ENCODE measurements at regions not wholly inside any gene's neighbourhood (a gene's known extent, or its start where the extent isn't known, plus 50 kb on each side); places are given as distances from the start of the nearest gene placed in this dataset.
A peak's percentile ranks its signal among the peaks of the same experiment; 100 is the strongest.
"Not testable (repeated sequence)": the region's sequence is repeated elsewhere in the genome, so short reads cannot be mapped to it uniquely, and the experiment has no call there.

DNA sequence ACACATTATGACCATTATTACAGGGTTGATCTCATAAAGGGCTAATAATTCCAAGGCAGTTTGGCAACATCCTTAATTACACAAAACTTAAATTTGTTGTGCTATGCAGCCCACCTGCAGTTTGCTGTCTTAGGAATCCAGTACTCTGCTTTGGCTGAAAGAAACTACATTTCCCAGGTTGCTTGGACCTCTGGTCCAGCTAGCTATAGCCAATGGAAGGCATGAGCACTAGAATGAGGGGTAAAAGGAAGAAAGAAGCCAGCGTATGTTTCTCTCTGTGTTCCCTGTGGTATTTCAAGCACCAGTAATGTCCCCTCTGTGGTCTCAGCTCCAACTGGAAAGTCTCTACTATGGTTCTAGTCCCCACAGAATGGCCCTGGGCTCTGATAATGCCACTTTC lies 84.3 kb upstream of the TSC22D2 start:
- no peak for TF ChIP-seq CTCF (IDR thresholded peaks at IDR 0.05; ENCODE audit: control insufficient read depth, extremely low read depth, insufficient read depth)
- H3K4me3 ChIP-seq (ENCODE audit: low read depth, low read length) = no peak overlapping the region
- no peak for DNase-seq (ENCODE audit: low read depth)

- not testable (repeated sequence) for DNase-seq (ENCODE audit: low read depth); H3K4me3 ChIP-seq (ENCODE audit: low read depth, low read length)
Measured at GRCh38 chr3:150323091-150323490, 85.0 kb upstream of the TSC22D2 start.

DNA sequence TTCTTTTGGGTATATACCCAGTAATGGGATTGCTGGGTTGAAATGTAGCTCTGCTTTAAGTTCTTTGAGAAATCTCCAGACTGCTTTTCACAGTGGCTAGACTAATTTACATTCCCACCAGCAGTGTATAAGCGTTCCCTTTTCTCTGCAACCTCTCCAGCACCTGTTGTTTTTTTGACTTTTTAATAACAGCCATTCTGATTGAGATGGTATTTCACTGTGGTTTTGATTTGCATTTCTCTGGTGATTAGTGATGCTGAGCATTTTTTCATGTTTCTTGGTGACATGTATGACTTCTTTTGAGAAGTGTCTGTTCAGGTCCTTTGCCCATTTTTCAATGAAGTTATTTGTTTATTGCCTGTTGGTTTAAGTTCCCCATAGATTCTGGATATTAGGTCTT lies 87.1 kb upstream of the TSC22D2 start:
- H3K4me3 ChIP-seq (ENCODE audit: low read depth, low read length); DNase-seq (ENCODE audit: low read depth): not testable (repeated sequence)

DNA sequence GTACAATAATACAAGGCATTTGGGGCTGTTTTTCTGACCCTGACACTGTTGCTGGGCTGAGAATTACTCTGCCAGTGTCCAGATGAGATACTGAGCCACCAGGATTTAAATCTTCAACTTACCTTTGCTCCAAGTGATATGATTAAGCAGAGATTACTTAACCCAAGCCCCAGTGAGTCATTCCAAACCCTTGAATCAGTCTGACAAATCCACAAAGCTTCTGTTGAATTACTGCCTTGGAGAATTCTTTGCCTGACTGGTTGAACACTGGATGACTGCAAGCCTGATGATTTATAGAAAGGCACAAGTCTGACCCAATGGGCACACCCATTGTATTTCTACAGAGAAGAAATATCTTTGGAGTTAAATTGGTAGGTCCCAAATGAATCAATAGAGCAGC lies 88.2 kb upstream of the TSC22D2 start:
- no peak for TF ChIP-seq CTCF (IDR thresholded peaks at IDR 0.05; ENCODE audit: control insufficient read depth, extremely low read depth, insufficient read depth)
- no peak overlapping the region for H3K4me3 ChIP-seq (ENCODE audit: low read depth, low read length)
- no peak for DNase-seq (ENCODE audit: low read depth)

- no peak for TF ChIP-seq CTCF (IDR thresholded peaks at IDR 0.05; ENCODE audit: control insufficient read depth, extremely low read depth, insufficient read depth)
- peak; percentile 63 for DNase-seq (ENCODE audit: low read depth)
- H3K4me3 ChIP-seq (ENCODE audit: low read depth, low read length) = peak overlapping the region; percentile 7; the same call in 1 of the 2 replicates
Measured at GRCh38 chr3:150317469-150317868, 90.6 kb upstream of the TSC22D2 start.

DNA sequence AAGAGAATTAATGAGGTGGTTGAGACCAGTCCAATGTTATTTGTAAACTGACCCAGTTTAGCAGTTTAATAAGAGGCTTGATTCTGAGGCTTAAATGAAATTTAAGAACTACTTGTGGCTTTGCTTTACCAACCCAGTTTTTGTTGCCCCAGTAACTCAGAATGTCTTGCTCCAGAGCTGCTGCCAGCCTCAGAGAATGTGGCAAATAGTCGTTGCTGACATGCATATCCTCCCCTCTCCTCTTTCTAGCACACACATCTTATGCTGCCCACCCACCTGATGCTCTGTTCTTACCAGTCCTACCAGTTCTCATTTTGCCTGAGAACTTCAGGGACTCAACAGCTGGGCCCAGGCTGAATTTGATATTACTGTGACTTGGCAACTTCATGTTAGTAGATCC lies 92.4 kb upstream of the TSC22D2 start:
- no peak overlapping the region for H3K4me3 ChIP-seq (ENCODE audit: low read depth, low read length)
- no peak for DNase-seq (ENCODE audit: low read depth)
- TF ChIP-seq CTCF (IDR thresholded peaks at IDR 0.05; ENCODE audit: control insufficient read depth, extremely low read depth, insufficient read depth) = no peak

DNA sequence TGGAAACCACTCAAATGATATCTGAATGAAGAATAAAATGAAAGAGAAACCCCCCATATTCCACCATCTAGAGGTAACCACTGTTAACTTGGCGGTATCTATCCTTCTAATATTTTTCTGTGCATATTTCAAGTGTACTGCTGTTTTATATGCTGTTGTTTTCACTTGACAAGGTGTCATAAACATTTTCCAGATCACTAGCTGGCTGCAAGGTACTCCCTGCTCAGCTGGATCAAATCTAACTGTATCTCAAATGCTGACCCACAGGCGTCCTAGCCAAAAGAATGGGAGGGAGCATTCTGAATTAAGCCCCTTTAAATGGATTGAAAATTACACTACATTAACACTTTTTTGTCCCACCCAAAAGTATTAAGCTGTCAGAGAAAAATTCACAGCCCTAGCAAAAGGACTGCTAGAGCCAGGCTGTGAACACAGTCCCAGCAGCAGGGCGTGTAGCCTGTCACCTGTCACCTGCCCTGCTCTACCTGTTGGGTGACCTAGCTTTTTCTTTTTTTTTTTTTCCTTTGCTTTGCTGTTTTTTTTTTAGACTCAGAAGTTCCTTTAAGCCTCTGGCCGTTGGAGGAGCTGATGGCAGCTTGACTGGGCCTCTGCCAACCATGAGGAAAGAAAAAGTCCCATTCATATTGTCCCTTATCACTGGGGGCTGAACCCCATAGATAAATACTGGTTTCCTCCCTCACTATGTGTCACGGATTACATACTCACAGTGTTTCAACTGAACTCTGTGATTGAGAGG lies 93.7 kb upstream of the TSC22D2 start:
- TF ChIP-seq CTCF (IDR thresholded peaks at IDR 0.05; ENCODE audit: control insufficient read depth, extremely low read depth, insufficient read depth) = no peak
- DNase-seq (ENCODE audit: low read depth) = peak; percentile 73

DNA sequence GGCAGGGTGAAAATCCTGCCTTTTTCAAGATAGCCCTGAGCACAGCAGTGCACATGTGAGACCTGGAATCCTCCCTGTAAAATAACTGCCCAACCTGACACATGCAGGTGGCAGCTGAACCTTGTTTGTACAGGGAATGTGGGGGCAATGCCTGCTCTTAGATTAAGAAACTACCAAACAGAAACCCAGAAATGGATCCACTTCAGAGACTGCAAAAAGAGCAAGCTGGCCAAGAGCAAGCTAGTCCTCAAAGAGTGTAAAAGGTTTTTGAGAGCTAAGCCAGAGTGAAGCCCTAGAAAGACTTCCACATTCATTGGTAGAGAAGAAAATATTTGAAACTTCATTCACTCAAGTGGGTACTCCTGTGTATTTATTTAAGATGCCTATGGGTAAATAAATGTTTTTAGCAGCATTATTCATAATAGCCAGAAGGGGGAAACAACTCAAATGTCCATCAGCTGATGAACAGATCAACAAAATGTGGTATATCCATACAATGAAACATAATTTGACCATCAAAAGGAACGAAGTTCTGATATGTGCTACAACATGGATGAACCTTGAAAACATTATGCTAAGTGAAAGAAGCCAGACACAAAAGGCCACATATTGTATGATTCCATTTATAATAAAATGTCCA lies 96.0 kb upstream of the TSC22D2 start:
- no peak overlapping the region for H3K4me3 ChIP-seq (ENCODE audit: low read depth, low read length)
- no peak for TF ChIP-seq CTCF (IDR thresholded peaks at IDR 0.05; ENCODE audit: control insufficient read depth, extremely low read depth, insufficient read depth)
- no peak for DNase-seq (ENCODE audit: low read depth)

More for the DNA sequence above, 93.7 kb upstream of the TSC22D2 start:
- no peak overlapping the region for H3K4me3 ChIP-seq (ENCODE audit: low read depth, low read length)

Measured in LNCaP clone FGC (cell line).